MM.1S (cell line): ENCODE measurements at regions not wholly inside any gene's neighbourhood (a gene's known extent, or its start where the extent isn't known, plus 50 kb on each side); places are given as distances from the start of the nearest gene placed in this dataset.

ENCODE experiments used
- DNase-seq: peaks from one replicate; pipeline ENCODE4 v3.0.0-alpha.2; 2015
- H2AFZ ChIP-seq: fragments of 300-600 bp; sonication (generic); 2 replicates; pipeline ENCODE4 v1.6.0; 2016; ENCODE audit warnings: antibody characterized with exemption, low read length
- H3F3A ChIP-seq: fragments of 300-600 bp; sonication (generic); 2 replicates; pipeline ENCODE4 v1.6.1; 2016; ENCODE audit warnings: mild to moderate bottlenecking, antibody characterized with exemption, low read length, moderate library complexity, mixed read lengths; ENCODE audit not compliant: insufficient read depth
- H3K27ac ChIP-seq: fragments of 300-600 bp; sonication (generic); 2 replicates; pipeline ENCODE4 v1.5.1; 2016; ENCODE audit warnings: mild to moderate bottlenecking, low read length
- H3K27me3 ChIP-seq: fragments of 300-600 bp; sonication (generic); replicated peaks from 2 replicates; pipeline ENCODE4 v1.6.0; 2016; ENCODE audit warnings: low read length; ENCODE audit not compliant: insufficient read depth
- H3K36me3 ChIP-seq: fragments of 300-600 bp; sonication (generic); replicated peaks from 2 replicates; pipeline ENCODE4 v1.6.1; 2016; ENCODE audit warnings: mild to moderate bottlenecking, low read length, mixed read lengths; ENCODE audit not compliant: insufficient read depth
- H3K4me1 ChIP-seq: fragments of 300-600 bp; sonication (generic); 2 replicates; pipeline ENCODE4 v1.6.1; 2016; ENCODE audit warnings: low read length, mixed read lengths
- H3K4me2 ChIP-seq: fragments of 300-600 bp; sonication (generic); 2 replicates; pipeline ENCODE4 v1.6.0; 2016; ENCODE audit warnings: low read depth, low read length
- H3K4me3 ChIP-seq: fragments of 300-600 bp; sonication (generic); 2 replicates; pipeline ENCODE4 v1.5.1; 2016; ENCODE audit warnings: low read length, mixed read lengths
- H3K79me2 ChIP-seq: fragments of 300-600 bp; sonication (generic); 2 replicates; pipeline ENCODE4 v1.6.1; 2016; ENCODE audit warnings: mixed run types, low read length, mixed read lengths
- H3K9ac ChIP-seq: fragments of 300-600 bp; sonication (generic); 2 replicates; pipeline ENCODE4 v1.6.1; 2016; ENCODE audit warnings: low read length, mixed read lengths
- H3K9me2 ChIP-seq: fragments of 300-600 bp; sonication (generic); replicated peaks from 2 replicates; pipeline ENCODE4 v1.6.1; 2016; ENCODE audit warnings: mild to moderate bottlenecking, low read length, mixed read lengths; ENCODE audit not compliant: insufficient read depth
- H3K9me3 ChIP-seq: fragments of 300-600 bp; sonication (generic); replicated peaks from 2 replicates; pipeline ENCODE4 v1.6.1; 2016; ENCODE audit warnings: mild to moderate bottlenecking, low read length, mixed read lengths; ENCODE audit not compliant: insufficient read depth
- H4K20me1 ChIP-seq: fragments of 300-600 bp; sonication (generic); 2 replicates; pipeline ENCODE4 v1.6.1; 2016; ENCODE audit warnings: mild to moderate bottlenecking, low read length, moderate library complexity, mixed read lengths; ENCODE audit not compliant: insufficient read depth
- CTCF ChIP-seq: fragments of 300-600 bp; sonication (generic); IDR thresholded peaks from 2 replicates; pipeline ENCODE4 v1.5.1; 2016; ENCODE audit warnings: antibody characterized with exemption, low read length, mixed read lengths
- EZH2 ChIP-seq: fragments of 300-600 bp; sonication (generic); optimal IDR thresholded peaks from 2 replicates; pipeline ENCODE3; 2017; ENCODE audit warnings: low read depth, mild to moderate bottlenecking, antibody characterized with exemption, low read length, mixed read lengths
- EZH2phosphoT487 ChIP-seq: fragments of 300-600 bp; sonication (generic); IDR thresholded peaks from 2 replicates; pipeline ENCODE4 v1.6.1; 2018; ENCODE audit warnings: antibody characterized with exemption, low read length

DNA sequence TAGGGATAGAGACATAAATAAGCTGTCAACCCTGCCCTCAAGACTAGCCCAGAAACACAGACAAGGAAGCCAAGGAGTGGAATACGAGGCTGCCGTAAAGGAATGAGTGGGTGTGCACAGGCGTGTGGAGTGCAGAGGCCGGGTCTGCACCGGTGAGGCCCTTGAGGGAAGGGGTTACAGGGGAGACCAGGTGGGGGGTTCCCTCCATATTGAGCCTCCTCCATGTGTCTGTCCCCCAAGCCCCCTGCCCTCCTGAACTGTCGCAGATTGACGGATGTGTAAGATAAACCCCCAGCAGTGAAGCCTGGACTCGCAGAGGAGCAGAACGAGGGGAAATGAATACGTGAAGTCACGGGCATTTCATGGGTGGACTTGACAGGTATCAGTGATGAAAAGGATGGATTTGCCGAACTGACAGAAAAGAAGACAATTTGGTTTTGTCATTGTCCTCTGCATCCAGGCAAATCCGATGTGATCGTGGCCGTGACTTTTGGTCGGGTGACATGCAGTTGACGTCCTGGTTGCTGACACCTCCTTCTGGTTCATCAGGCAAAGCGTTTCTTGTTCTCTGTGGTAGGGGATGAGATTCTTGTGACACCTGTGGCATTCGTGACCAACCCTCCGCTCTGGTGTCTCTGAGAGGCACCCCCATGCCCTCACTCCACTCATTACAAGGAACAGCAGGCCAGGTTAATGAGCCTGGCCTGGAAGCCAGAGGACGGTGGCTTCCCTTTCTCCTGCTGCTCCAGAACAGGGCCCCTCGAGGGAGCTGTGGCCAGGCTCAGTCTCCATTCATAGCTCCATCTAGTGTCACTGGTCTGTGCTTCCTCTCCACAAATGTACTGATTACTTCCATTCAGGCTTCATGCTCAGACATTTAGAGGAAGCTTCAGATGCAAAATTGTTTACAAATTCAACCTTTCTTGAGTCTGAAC lies 223.1 kb upstream of the B3GAT1 start:
- Histone ChIP-seq H3K9ac (no peak overlapping the region), H3K27ac (no peak overlapping the region), H4K20me1 (no peaks in the 10 kb centered on the region), H3K4me1 (peaks cover 26% of the 10 kb centered on the region), H3K79me2 (no peaks in the 10 kb centered on the region), H3K4me2 (no peak overlapping the region), H2AFZ (no peak overlapping the region), H3K4me3 (no peak overlapping the region), H3K9me2 (no peaks in the 10 kb centered on the region), H3K27me3 (no peaks in the 10 kb centered on the region), H3K9me3 (no peaks in the 10 kb centered on the region), H3K36me3 (no peaks in the 10 kb centered on the region), H3F3A (no peaks in the 10 kb centered on the region)
- no peak for TF ChIP-seq CTCF
- DNase-seq = no peak

- DNase-seq = no peak
- H3K36me3 ChIP-seq = no peaks in the 10 kb centered on the region
Observed at GRCh38 chr11:134633276-134633675, 221.2 kb upstream of the B3GAT1 start.

GRCh38 chr11:134632347-134633119 lies 220.5 kb upstream of the B3GAT1 start:
- H3K4me3 ChIP-seq = no peak overlapping the region
- no peak overlapping the region for H2AFZ ChIP-seq
- TF ChIP-seq EZH2phosphoT487 = no peak
- no peak for TF ChIP-seq CTCF
- TF ChIP-seq EZH2 = no peak
- H3K79me2 ChIP-seq = no peaks in the 10 kb centered on the region
- H3K36me3 ChIP-seq = no peaks in the 10 kb centered on the region
- DNase-seq = no peak
- H3K27ac ChIP-seq = no peak overlapping the region
- H3K9ac ChIP-seq = no peak overlapping the region
- no peak overlapping the region for H3K4me2 ChIP-seq
- H3K9me3 ChIP-seq = no peaks in the 10 kb centered on the region
- no peaks in the 10 kb centered on the region for H3K9me2 ChIP-seq
- H3K4me1 ChIP-seq = peaks cover 7% of the 10 kb centered on the region
- no peaks in the 10 kb centered on the region for H3F3A ChIP-seq
- H3K27me3 ChIP-seq = no peaks in the 10 kb centered on the region
- no peaks in the 10 kb centered on the region for H4K20me1 ChIP-seq

More at GRCh38 chr11:134633276-134633675, 221.2 kb upstream of the B3GAT1 start:
- H3K79me2 ChIP-seq = no peaks in the 10 kb centered on the region
- no peaks in the 10 kb centered on the region for H3K27me3 ChIP-seq
- H3K4me2 ChIP-seq = no peak overlapping the region
- H2AFZ ChIP-seq = no peak overlapping the region
- H3K4me3 ChIP-seq = no peak overlapping the region
- H3K9me3 ChIP-seq = no peaks in the 10 kb centered on the region
- no peak overlapping the region for H3K27ac ChIP-seq
- peaks cover 14% of the 10 kb centered on the region for H3K4me1 ChIP-seq
- H4K20me1 ChIP-seq = no peaks in the 10 kb centered on the region
- no peaks in the 10 kb centered on the region for H3K9me2 ChIP-seq
- TF ChIP-seq EZH2 (no peak), EZH2phosphoT487 (no peak), CTCF (no peak)
- no peaks in the 10 kb centered on the region for H3F3A ChIP-seq
- H3K9ac ChIP-seq = no peak overlapping the region
